Osteocyte (in vitro differentiated cells): ENCODE measurements at regions not wholly inside any gene's neighbourhood (a gene's known extent, or its start where the extent isn't known, plus 50 kb on each side); places are given as distances from the start of the nearest gene placed in this dataset.

Experiments used
- DNase-seq: peaks from one replicate; pipeline ENCODE4 v3.0.0; 2021; ENCODE audit warnings: mixed read lengths; ENCODE audit not compliant: unreplicated experiment; ENCODE audit errors: extremely low spot score
- H3K27ac Mint-ChIP-seq: one replicate; pipeline ENCODE4 v1.8.0; 2021; ENCODE audit warnings: mild to moderate bottlenecking, mixed read lengths; ENCODE audit not compliant: unreplicated experiment
- H3K27me3 Mint-ChIP-seq: one replicate; pipeline ENCODE4 v1.8.0; 2021; ENCODE audit warnings: mixed read lengths; ENCODE audit not compliant: unreplicated experiment
- H3K36me3 Mint-ChIP-seq: one replicate; pipeline ENCODE4 v1.8.0; 2021; ENCODE audit warnings: mixed read lengths; ENCODE audit not compliant: unreplicated experiment
- H3K4me1 Mint-ChIP-seq: one replicate; pipeline ENCODE4 v1.8.0; 2021; ENCODE audit warnings: mixed read lengths; ENCODE audit not compliant: unreplicated experiment
- H3K4me3 Mint-ChIP-seq: one replicate; pipeline ENCODE4 v1.8.0; 2021; ENCODE audit warnings: mild to moderate bottlenecking, moderate library complexity, mixed read lengths; ENCODE audit not compliant: unreplicated experiment
- H3K9me3 Mint-ChIP-seq: one replicate; pipeline ENCODE4 v1.8.0; 2021; ENCODE audit warnings: mixed read lengths; ENCODE audit not compliant: unreplicated experiment
- CTCF ChIP-seq: fragments of 200-600 bp; sonication (generic); IDR thresholded peaks from 2 replicates; pipeline ENCODE4 v1.5.0; 2021; ENCODE audit warnings: antibody characterized with exemption, mild to moderate bottlenecking, moderate library complexity

GRCh38 chr3:148532326-148532725 lies 165.4 kb upstream of the AGTR1 start:
- Mint-ChIP-seq H3K36me3 (no peaks in the 10 kb centered on the region), H3K27ac (no peak overlapping the region), H3K4me1 (peaks cover 29% of the 10 kb centered on the region), H3K4me3 (no peak overlapping the region), H3K27me3 (no peaks in the 10 kb centered on the region), H3K9me3 (no peaks in the 10 kb centered on the region)
- no peak for TF ChIP-seq CTCF
- no peak for DNase-seq

- no peak for TF ChIP-seq CTCF
These were observed 164.9 kb upstream of the AGTR1 start for GRCh38 chr3:148532774-148533173.

GRCh38 chr3:148534089-148534988 lies 163.4 kb upstream of the AGTR1 start:
- H3K4me3 Mint-ChIP-seq, result no peak overlapping the region
- no peaks in the 10 kb centered on the region for H3K9me3 Mint-ChIP-seq
- DNase-seq, result no peak
- peaks cover 10% of the 10 kb centered on the region for H3K4me1 Mint-ChIP-seq
- TF ChIP-seq CTCF, result no peak
- H3K36me3 Mint-ChIP-seq, result no peaks in the 10 kb centered on the region
- no peaks in the 10 kb centered on the region for H3K27me3 Mint-ChIP-seq
- no peak overlapping the region for H3K27ac Mint-ChIP-seq

More at GRCh38 chr3:148532774-148533173, 164.9 kb upstream of the AGTR1 start:
- Mint-ChIP-seq H3K27ac (no peak overlapping the region), H3K4me1 (peaks cover 26% of the 10 kb centered on the region), H3K27me3 (no peaks in the 10 kb centered on the region), H3K36me3 (no peaks in the 10 kb centered on the region), H3K9me3 (no peaks in the 10 kb centered on the region), H3K4me3 (no peak overlapping the region)
- no peak for DNase-seq

- Mint-ChIP-seq H3K27me3 (no peaks in the 10 kb centered on the region), H3K9me3 (no peaks in the 10 kb centered on the region), H3K4me1 (peaks cover 4% of the 10 kb centered on the region), H3K27ac (no peak overlapping the region), H3K4me3 (no peak overlapping the region), H3K36me3 (no peaks in the 10 kb centered on the region)
- no peak for TF ChIP-seq CTCF
- DNase-seq, result no peak
These were observed 162.7 kb upstream of the AGTR1 start for GRCh38 chr3:148535001-148535400.

- Mint-ChIP-seq H3K4me3 (no peak overlapping the region), H3K9me3 (no peaks in the 10 kb centered on the region), H3K27me3 (no peaks in the 10 kb centered on the region), H3K36me3 (no peaks in the 10 kb centered on the region), H3K4me1 (no peaks in the 10 kb centered on the region), H3K27ac (no peak overlapping the region)
- TF ChIP-seq CTCF, result no peak
- no peak for DNase-seq
These were observed 157.4 kb upstream of the AGTR1 start for GRCh38 chr3:148540266-148540665.
